ENCODE measurements at regions not wholly inside any gene's neighbourhood (a gene's known extent, or its start where the extent isn't known, plus 50 kb on each side); places are given as distances from the start of the nearest gene placed in this dataset.
"Not testable (repeated sequence)": the region's sequence is repeated elsewhere in the genome, so short reads cannot be mapped to it uniquely, and the experiment has no call there.

DNA sequence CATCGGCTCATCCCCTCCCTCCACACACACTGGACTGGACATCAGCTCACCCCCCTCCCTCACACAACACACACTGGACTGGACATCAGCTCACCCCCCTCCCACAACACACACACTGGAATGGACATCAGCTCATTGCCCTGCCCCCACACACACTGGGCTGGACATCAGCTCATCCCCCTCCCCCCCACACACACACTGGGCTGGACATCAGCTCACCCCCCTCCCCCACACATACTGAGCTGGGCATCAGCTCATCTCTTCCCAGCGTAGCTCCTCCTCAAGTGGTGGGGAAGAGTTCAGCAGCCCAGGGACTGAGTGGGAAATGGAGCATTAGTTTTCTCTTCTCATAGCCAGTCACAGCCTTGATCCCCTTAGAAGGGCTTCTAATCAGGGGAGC lies 58.1 kb upstream of the WDR11 start:
- H2BK5ac ChIP-seq (ENCODE audit: low read length) = no peak overlapping the region
- peak overlapping the region; percentile 73 for H3K9ac ChIP-seq (ENCODE audit: low read depth, low read length, poor library complexity)
- no peaks in the 10 kb centered on the region for H3K36me3 ChIP-seq (replicated peaks in 1 of 2; ENCODE audit: control insufficient read depth in 2 of 2, insufficient read depth in 2 of 2, low read length in 2 of 2)
- peak overlapping the region; percentile 66 for H3K27ac ChIP-seq (replicated peaks; ENCODE audit: low read length)
- H3K18ac ChIP-seq (ENCODE audit: low read length) = peak overlapping the region; percentile 83
- no peak overlapping the region for H3K4ac ChIP-seq (ENCODE audit: low read length)
- H3K4me1 ChIP-seq (ENCODE audit: control insufficient read depth in 2 of 2, insufficient read depth in 1 of 2, low read depth in 1 of 2, low read length in 2 of 2) = peaks cover 16 to 18% of the 10 kb centered on the region in 2 donors
- H3K14ac ChIP-seq (ENCODE audit: low read length) = no peak overlapping the region
- no peaks in the 10 kb centered on the region for H3K9me3 ChIP-seq (replicated peaks in 1 of 2; ENCODE audit: control insufficient read depth in 2 of 2, insufficient read depth in 1 of 2, low read depth in 1 of 2, low read length in 2 of 2)
- peak overlapping the region; percentile 78 for H2AFZ ChIP-seq (ENCODE audit: low read length)
- peak overlapping the region; percentile 59 for H2BK12ac ChIP-seq (ENCODE audit: low read length)
- H2BK15ac ChIP-seq (ENCODE audit: low read length) = peak overlapping the region; percentile 40
- no peaks in the 10 kb centered on the region for H3K79me1 ChIP-seq (ENCODE audit: low read depth, low read length)
- peak overlapping the region; percentile 94 for H4K91ac ChIP-seq (ENCODE audit: low read depth, low read length, poor library complexity)
- H2AK5ac ChIP-seq (ENCODE audit: low read depth, low read length) = peak overlapping the region; percentile 98
- H3K27me3 ChIP-seq (ENCODE audit: control insufficient read depth in 3 of 3, insufficient read depth in 3 of 3, low read depth in 1 of 3, low read length in 3 of 3) = no peaks in the 10 kb centered on the region
- no peak overlapping the region for H3K4me3 ChIP-seq (ENCODE audit: low read length in 2 of 2)
- H3K4me2 ChIP-seq (ENCODE audit: insufficient read depth, low read length, poor library complexity, severe bottlenecking) = no peak overlapping the region
- WGBS, 2 donors (ENCODE audit: extremely low coverage in 2 of 2, insufficient read length in 2 of 2, insufficient replicate concordance in 1 of 2) = no CpG with 5 or more reads among the region's 2 CpGs
- no peak overlapping the region for H4K8ac ChIP-seq (ENCODE audit: low read depth, low read length)
- peak overlapping the region; percentile 29 for H3K23ac ChIP-seq (ENCODE audit: low read depth, low read length, poor library complexity)
- DNase-seq (ENCODE audit: low spot score) = no peak
- H2BK120ac ChIP-seq (ENCODE audit: low read depth, low read length) = peak overlapping the region; percentile 20

DNA sequence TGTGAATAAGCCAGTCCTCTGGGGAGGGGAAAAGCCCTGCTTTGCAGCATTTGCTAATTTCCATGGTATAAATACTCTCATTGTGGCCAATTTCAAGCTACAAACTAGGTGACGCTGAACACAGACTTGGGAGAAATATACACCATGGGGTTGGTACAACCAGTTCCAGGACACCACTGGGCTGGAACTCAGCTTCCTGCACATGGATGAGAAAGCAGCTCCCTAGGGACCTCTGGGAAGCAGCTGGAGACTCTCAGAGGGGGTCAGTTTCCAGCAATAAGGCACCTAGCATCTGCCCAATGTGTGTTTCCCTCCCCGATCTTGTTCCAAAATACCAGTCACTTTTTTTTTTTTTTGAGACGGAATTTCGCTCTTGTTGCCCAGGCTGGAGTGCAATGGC lies 56.8 kb upstream of the WDR11 start:
- H2BK5ac ChIP-seq (ENCODE audit: low read length) = no peak overlapping the region
- peaks cover 16% of the 10 kb centered on the region in 2 donors for H3K4me1 ChIP-seq (ENCODE audit: control insufficient read depth in 2 of 2, insufficient read depth in 1 of 2, low read depth in 1 of 2, low read length in 2 of 2)
- no peak overlapping the region for H4K8ac ChIP-seq (ENCODE audit: low read depth, low read length)
- H3K27ac ChIP-seq (replicated peaks; ENCODE audit: low read length) = no peak overlapping the region
- no peaks in the 10 kb centered on the region for H3K36me3 ChIP-seq (replicated peaks in 1 of 2; ENCODE audit: control insufficient read depth in 2 of 2, insufficient read depth in 2 of 2, low read length in 2 of 2)
- H2AK5ac ChIP-seq (ENCODE audit: low read depth, low read length) = peak overlapping the region; percentile 60
- H4K91ac ChIP-seq (ENCODE audit: low read depth, low read length, poor library complexity) = no peak overlapping the region
- H3K4ac ChIP-seq (ENCODE audit: low read length) = no peak overlapping the region
- H3K27me3 ChIP-seq (ENCODE audit: control insufficient read depth in 3 of 3, insufficient read depth in 3 of 3, low read depth in 1 of 3, low read length in 3 of 3) = no peaks in the 10 kb centered on the region
- H3K4me2 ChIP-seq (ENCODE audit: insufficient read depth, low read length, poor library complexity, severe bottlenecking) = no peak overlapping the region
- H2BK15ac ChIP-seq (ENCODE audit: low read length) = no peak overlapping the region
- no peak overlapping the region for H3K23ac ChIP-seq (ENCODE audit: low read depth, low read length, poor library complexity)
- H3K9ac ChIP-seq (ENCODE audit: low read depth, low read length, poor library complexity) = no peak overlapping the region
- no peaks in the 10 kb centered on the region for H3K9me3 ChIP-seq (replicated peaks in 1 of 2; ENCODE audit: control insufficient read depth in 2 of 2, insufficient read depth in 1 of 2, low read depth in 1 of 2, low read length in 2 of 2)
- H2BK120ac ChIP-seq (ENCODE audit: low read depth, low read length) = no peak overlapping the region
- H3K14ac ChIP-seq (ENCODE audit: low read length) = no peak overlapping the region
- H3K18ac ChIP-seq (ENCODE audit: low read length) = no peak overlapping the region
- no CpG with 5 or more reads among the region's 4 CpGs for WGBS, 2 donors (ENCODE audit: extremely low coverage in 2 of 2, insufficient read length in 2 of 2, insufficient replicate concordance in 1 of 2)
- H2BK12ac ChIP-seq (ENCODE audit: low read length) = no peak overlapping the region
- H3K79me1 ChIP-seq (ENCODE audit: low read depth, low read length) = no peaks in the 10 kb centered on the region
- DNase-seq (ENCODE audit: low spot score) = no peak
- peak overlapping the region in 1 of 2 donors; percentile 42 for H3K4me3 ChIP-seq (ENCODE audit: low read length in 2 of 2)
- H2AFZ ChIP-seq (ENCODE audit: low read length) = no peak overlapping the region

DNA sequence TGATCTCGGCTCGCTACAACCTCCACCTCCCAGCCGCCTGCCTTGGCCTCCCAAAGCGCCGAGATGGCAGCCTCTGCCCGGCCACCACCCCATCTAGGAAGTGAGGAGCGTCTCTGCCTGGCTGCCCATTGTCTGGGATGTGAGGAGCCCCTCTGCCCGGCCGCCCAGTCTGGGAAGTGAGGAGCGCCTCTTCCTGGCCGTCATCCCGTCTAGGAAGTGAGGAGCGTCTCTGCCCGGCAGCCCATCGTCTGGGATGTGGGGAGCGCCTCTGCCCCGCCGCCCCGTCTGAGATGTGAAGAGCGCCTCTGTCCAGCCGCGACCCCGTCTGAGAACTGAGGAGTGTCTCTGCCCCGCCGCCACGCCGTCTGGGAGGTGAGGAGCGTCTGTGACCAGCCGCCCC lies 52.9 kb upstream of the WDR11 start:
- not testable (repeated sequence) for H3K27me3 ChIP-seq (ENCODE audit: control insufficient read depth in 3 of 3, insufficient read depth in 3 of 3, low read depth in 1 of 3, low read length in 3 of 3); H3K4ac ChIP-seq (ENCODE audit: low read length); H3K4me3 ChIP-seq (ENCODE audit: low read length in 2 of 2); H3K14ac ChIP-seq (ENCODE audit: low read length); H2BK12ac ChIP-seq (ENCODE audit: low read length); H3K9ac ChIP-seq (ENCODE audit: low read depth, low read length, poor library complexity); H2BK120ac ChIP-seq (ENCODE audit: low read depth, low read length); H3K4me2 ChIP-seq (ENCODE audit: insufficient read depth, low read length, poor library complexity, severe bottlenecking); DNase-seq (ENCODE audit: low spot score); H3K23ac ChIP-seq (ENCODE audit: low read depth, low read length, poor library complexity); H3K9me3 ChIP-seq (replicated peaks in 1 of 2; ENCODE audit: control insufficient read depth in 2 of 2, insufficient read depth in 1 of 2, low read depth in 1 of 2, low read length in 2 of 2); H2AFZ ChIP-seq (ENCODE audit: low read length); H2BK5ac ChIP-seq (ENCODE audit: low read length); H3K27ac ChIP-seq (replicated peaks; ENCODE audit: low read length); H2AK5ac ChIP-seq (ENCODE audit: low read depth, low read length); H3K79me1 ChIP-seq (ENCODE audit: low read depth, low read length); H3K18ac ChIP-seq (ENCODE audit: low read length); H2BK15ac ChIP-seq (ENCODE audit: low read length); H4K8ac ChIP-seq (ENCODE audit: low read depth, low read length); H3K36me3 ChIP-seq (replicated peaks in 1 of 2; ENCODE audit: control insufficient read depth in 2 of 2, insufficient read depth in 2 of 2, low read length in 2 of 2); H4K91ac ChIP-seq (ENCODE audit: low read depth, low read length, poor library complexity)
- peaks cover 3 to 10% of the 10 kb centered on the region in 2 donors for H3K4me1 ChIP-seq (ENCODE audit: control insufficient read depth in 2 of 2, insufficient read depth in 1 of 2, low read depth in 1 of 2, low read length in 2 of 2)
- no CpG with 5 or more reads among the region's 29 CpGs for WGBS, 2 donors (ENCODE audit: extremely low coverage in 2 of 2, insufficient read length in 2 of 2, insufficient replicate concordance in 1 of 2)

GRCh38 chr10:120799849-120800248 lies 51.3 kb upstream of the WDR11 start:
- Histone ChIP-seq H3K9ac (ENCODE audit: low read depth, low read length, poor library complexity) (no peak overlapping the region), H3K4me1 (ENCODE audit: control insufficient read depth in 2 of 2, insufficient read depth in 1 of 2, low read depth in 1 of 2, low read length in 2 of 2) (peaks cover 0 to 6% of the 10 kb centered on the region in 2 donors), H2AFZ (ENCODE audit: low read length) (no peak overlapping the region), H2BK15ac (ENCODE audit: low read length) (no peak overlapping the region), H3K18ac (ENCODE audit: low read length) (no peak overlapping the region), H3K27ac (replicated peaks; ENCODE audit: low read length) (no peak overlapping the region), H2BK12ac (ENCODE audit: low read length) (no peak overlapping the region), H2BK120ac (ENCODE audit: low read depth, low read length) (no peak overlapping the region), H2AK5ac (ENCODE audit: low read depth, low read length) (no peak overlapping the region), H3K36me3 (replicated peaks in 1 of 2; ENCODE audit: control insufficient read depth in 2 of 2, insufficient read depth in 2 of 2, low read length in 2 of 2) (no peaks in the 10 kb centered on the region), H3K4me2 (ENCODE audit: insufficient read depth, low read length, poor library complexity, severe bottlenecking) (no peak overlapping the region), H2BK5ac (ENCODE audit: low read length) (no peak overlapping the region), H3K4ac (ENCODE audit: low read length) (no peak overlapping the region), H4K91ac (ENCODE audit: low read depth, low read length, poor library complexity) (no peak overlapping the region), H3K23ac (ENCODE audit: low read depth, low read length, poor library complexity) (no peak overlapping the region), H3K27me3 (ENCODE audit: control insufficient read depth in 3 of 3, insufficient read depth in 3 of 3, low read depth in 1 of 3, low read length in 3 of 3) (no peaks in the 10 kb centered on the region), H3K4me3 (ENCODE audit: low read length in 2 of 2) (no peak overlapping the region), H3K14ac (ENCODE audit: low read length) (no peak overlapping the region), H3K9me3 (replicated peaks in 1 of 2; ENCODE audit: control insufficient read depth in 2 of 2, insufficient read depth in 1 of 2, low read depth in 1 of 2, low read length in 2 of 2) (no peaks in the 10 kb centered on the region), H4K8ac (ENCODE audit: low read depth, low read length) (no peak overlapping the region), H3K79me1 (ENCODE audit: low read depth, low read length) (no peaks in the 10 kb centered on the region)
- DNase-seq (ENCODE audit: low spot score) = no peak
- WGBS, 2 donors (ENCODE audit: extremely low coverage in 2 of 2, insufficient read length in 2 of 2, insufficient replicate concordance in 1 of 2) = no CpG with 5 or more reads among the region's 2 CpGs
